Activated T-cell treated with anti-CD3 and anti-CD28 coated beads for 4 hours (primary cell): ENCODE measurements at regions not wholly inside any gene's neighbourhood (a gene's known extent, or its start where the extent isn't known, plus 50 kb on each side); places are given as distances from the start of the nearest gene placed in this dataset.
A peak's percentile ranks its signal among the peaks of the same experiment; 100 is the strongest.
"Not testable (repeated sequence)": the region's sequence is repeated elsewhere in the genome, so short reads cannot be mapped to it uniquely, and the experiment has no call there.

Source experiments
- DNase-seq: peaks from one replicate; pipeline ENCODE4 v3.0.0-alpha.2; 2020

DNA sequence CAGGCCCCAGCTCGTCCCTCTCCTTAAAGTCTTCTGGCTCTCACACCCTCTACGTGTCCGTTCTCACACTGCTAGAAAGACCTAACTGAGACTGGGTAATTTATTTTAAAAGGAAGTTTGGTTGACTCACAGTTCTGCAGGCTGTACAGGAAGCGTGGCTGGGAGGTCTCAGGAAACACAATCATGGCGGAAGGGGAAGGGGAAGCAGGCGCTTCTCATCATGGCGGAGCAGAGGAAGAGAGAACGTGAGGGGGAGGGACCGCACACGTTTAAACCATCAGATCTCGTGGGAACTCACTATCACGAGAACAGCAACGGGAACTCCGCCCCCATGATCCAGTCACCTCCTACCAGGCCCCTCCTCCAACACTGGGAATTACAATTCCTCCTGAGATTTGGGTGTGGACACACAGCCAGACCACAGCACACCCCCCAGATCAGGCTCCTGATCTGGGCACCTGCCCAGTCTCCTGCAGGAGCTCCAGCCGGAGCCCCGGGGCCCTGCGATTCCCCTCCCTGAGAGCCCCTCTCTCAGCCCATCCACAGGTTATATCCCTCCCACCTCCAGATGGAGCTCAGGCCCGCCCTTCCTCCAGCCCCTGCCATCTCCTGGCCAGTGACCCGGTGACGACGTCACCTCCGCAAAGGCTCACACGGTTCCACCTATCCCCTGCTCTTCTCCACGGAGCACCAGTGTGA is 170.2 kb downstream of the BRD1 start:
- DNase-seq = peak; percentile 72

DNA sequence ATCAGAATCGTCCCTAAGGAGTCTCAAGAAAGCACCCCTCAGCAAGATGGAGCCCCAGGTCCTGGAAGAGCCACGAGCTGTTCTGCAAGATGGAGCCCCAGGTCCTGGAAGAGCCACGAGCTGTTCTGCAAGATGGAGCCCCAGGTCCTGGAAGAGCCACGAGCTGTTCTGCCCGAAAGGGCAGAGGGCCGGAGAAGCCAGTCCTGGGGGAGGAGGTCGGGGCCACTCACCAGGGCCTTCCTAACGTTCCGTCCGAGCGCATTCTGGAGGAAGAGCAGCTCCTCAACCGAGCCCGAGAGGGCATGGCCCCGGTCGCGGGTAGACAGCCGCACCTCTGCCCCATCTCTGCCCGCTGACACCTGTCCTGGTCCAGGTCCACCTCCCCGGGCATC is 170.8 kb downstream of the BRD1 start:
- DNase-seq = not testable (repeated sequence)

DNA sequence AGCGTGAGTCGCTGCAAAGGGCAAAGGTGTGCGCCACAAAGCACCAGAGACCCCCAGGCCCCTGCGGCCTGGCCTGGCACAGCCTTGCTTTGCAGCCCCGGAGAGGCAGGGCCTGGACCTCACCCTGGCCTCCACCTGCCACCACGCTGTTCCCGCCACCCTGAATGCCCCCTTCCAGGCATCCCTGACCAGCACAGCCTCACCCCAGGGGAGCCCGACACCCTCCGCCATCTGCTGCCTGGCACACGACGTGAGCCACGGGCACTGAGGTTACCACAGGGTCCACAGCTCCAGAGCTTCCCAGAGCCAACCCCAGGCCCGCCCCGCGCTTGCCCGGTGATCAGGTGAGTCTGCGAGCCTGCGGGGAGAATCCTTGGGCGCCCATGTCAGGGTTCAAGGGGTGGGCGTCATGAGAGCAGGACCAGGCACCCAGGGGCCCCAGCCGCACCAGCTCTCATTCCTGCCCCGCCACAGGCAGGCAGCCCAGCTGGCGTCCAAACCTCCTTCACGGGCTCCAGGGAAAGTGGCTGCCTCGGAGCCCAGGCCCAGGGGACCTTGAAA is 171.3 kb downstream of the BRD1 start:
- no peak for DNase-seq

DNA sequence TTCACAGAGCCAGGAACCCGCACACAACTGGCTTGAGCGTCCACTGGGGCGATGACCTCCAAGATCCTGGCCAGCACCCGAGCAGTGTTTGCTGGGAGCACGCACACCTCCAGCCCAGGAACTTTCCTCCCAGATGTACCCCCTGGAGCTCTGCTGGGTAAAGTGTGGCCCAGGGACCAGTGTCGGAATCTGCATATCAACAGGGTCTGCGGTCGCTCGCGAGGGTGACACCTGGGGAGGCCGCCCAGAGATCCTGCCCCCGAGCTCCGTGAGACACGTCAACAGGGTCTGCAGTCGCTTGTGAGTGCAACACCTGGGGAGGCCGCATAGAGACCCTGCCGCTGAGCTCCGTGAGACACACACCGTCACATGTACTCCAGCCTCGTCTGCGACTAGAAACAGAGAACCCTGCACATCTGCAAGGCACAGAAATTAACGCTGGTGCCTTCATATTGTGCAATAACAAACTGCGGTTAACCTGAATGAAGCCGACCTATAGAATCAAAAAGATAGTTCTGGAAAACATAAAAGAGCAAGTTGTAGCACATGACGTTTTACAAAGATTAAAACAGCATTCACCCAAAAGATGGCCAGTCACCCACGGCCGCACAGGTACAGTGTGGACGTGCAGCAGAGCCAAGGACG is 172.4 kb downstream of the BRD1 start:
- DNase-seq = no peak

DNA sequence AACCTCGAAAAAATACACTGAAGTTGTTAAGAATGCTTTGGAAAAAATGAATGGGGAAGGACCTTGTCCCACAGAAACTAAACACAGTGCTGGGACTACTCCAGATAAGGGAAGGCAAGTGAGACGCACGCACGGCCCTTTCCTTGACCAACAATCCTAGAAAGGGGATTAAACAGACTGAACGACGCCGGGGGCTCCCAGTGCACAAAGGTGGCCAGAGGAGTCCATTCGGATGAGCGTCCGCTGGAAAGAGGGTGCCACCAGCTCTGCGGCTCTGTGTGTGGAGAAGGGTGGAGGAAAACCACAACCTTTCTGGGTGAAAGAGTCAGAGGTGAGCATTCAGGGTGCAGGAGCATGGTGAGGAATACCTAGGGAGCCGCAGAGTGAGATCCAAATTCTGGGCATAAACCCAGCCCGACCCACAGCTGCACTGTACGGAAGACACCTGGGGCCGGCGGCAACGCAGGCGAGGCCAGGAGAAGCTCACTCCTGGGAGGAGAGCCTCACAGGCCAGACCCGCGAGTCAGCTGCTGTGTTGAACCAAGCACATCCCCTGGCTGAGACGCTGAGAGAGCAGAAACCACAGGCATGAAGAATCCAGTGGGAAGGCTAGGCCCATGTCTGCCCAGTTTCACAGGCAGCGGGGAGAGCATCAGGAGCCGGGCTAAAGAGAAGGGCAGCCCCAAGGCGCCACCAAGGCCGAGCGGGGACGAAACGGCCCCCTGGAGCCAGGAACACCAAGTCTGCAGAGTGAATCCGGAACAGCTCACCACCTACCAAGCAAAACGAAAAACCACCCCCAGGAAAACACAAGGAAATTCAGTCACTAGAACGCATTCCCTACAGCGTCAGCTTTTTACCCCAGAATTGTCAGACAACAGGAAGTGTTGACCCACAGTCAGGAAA is 177.1 kb downstream of the BRD1 start:
- DNase-seq = no peak

DNA sequence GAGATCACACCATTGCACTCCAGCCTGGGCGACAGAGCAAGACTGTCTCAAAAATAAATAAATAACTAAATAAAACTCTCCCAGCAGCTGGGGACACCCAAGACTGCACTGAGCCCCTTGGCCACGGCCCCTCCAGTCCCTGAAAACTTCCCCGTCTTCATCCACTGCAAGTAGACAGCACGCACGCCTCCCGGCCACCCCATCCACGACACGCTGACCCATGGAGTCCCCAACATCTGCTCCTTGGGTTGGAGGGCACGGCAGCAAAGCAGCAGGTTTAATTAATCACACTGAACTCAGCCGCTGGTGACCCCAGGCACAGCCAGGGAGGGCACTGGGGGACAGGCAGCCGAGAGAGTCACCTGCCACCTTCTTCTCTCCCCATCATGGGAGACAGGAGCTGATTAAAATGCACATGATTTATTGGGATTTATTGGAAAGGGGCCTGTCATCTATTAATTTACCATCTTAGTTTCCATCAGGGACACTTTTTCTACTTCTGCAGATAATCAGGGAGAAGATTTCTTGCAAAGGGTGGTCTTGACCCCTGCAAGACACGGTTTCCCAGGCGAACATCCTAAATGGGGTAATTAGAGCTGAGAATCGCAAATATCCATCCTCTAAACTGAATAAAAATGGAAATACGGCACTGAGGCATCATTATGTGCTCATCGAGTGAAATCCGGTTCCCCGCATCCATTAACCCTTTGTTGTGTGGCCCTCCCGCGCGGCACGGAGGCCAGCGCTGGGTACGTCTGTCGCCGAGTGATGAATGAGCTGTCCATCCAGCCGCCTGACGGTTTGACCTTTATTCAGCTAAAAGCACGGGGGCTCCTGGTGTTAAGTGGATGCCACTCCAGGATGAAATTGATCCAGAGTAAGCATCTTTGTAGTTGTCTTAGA is 178.3 kb downstream of the BRD1 start:
- no peak for DNase-seq

DNA sequence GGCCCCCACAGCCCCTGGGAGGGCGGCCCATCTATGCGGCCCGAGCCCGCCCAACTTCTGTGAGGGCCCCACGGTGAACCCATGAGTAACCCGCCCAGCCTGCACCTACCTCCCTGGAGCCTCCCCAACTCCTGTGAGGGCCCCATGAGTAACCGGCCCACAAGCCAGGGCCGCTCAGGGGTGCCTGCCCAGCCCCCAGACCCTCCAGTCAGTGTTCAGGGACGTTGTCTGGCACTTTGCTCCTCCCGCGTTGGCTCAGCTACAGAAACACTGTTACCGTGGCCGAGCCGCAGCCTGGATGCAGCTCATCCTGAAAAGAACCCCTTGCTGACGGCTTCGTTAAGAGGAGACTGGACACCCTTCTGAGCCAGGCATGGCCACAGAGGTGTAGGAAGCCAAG is 179.6 kb downstream of the BRD1 start:
- no peak for DNase-seq

DNA sequence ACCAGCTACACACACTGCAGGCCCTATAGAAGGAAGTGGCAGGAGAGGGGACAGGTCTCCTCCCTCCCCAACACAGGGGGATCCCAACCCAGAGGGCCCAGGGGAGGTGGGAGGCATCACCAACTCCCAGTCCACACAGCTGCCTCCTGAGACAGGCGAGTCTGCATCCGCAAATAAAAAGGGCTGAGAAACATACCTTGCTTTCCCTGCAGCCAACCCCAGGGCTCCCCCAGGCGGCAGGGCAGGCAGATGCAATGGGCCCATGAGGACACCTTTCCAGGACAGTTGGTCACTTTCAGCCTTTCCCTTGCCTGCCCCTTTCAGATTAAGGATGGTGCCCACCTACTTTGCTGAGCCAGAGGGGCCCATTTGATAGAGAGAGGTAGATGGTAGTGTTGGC is 180.0 kb downstream of the BRD1 start:
- DNase-seq = no peak

DNA sequence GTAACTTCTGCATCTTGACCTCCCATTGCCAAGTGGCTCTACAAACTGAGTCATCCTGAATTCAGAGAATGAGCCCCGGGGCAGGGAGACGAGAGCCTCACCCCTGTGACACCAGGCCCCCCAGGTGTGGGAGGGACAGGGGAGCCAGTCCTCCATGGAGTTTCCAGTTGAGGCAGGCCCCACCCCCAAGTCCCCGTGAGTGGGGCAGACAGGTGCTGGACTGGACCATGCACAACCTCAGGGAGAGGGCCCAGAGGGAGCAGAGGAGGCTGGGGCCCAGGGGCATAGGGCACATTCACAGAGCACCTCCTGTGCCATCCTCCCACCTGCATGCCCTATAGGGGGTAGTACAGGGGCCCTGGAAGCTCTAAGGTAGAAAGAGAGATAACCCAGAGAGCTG is 180.8 kb downstream of the BRD1 start:
- DNase-seq = no peak

DNA sequence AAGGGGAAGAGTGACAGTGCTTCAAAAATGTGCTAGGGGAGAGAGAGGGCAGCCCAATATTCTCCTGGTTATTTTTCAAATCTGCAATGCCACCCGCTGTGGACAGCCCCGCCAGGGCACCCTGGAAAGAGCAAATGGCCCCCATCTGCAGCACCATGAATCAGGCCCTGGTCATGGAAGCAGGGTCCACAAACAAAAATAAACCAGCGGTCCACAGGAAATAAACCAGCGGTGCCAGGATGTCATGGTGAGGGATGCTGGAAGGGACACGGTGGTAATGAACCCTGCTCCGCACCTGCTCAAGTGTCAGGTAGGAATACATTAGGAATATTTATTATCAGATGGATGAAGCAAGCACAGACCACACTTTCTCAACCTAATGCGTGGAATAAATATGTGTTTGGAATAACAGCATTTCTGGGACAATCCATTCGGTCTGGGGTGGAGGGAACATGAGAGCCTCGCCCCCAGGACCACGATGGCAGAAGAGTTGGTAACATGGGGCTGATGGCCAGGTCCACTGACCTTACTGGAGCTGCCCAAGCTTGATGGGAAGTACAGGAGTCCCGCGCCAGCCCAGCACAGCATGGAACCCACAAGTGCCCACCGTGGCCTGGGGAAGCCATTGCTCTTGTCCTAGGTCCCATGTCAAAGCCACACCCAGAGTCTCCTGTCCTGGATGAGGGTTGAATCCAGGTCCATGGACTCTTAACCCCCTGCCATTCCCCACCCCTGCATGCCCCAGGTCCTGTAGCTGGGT is 181.7 kb downstream of the BRD1 start:
- DNase-seq = no peak

DNA sequence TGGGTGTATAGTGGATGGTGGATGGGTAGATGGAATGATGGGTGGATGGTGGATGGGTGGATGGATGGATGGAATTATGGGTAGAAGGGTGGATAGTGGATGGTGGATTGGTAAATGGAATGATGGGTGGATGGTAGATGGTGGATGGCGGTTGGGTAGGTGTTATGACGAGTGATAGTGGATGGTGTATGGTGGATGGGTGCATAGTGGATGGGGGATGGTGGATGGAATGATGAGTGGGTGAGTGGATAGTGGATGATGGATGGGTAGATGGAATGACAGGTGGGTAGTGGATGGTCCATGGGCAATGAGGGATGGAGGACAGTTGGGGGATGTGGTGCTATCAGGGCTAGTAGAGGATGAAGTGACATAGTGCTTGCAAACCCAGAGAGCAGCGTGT is 182.4 kb downstream of the BRD1 start:
- DNase-seq = no peak

DNA sequence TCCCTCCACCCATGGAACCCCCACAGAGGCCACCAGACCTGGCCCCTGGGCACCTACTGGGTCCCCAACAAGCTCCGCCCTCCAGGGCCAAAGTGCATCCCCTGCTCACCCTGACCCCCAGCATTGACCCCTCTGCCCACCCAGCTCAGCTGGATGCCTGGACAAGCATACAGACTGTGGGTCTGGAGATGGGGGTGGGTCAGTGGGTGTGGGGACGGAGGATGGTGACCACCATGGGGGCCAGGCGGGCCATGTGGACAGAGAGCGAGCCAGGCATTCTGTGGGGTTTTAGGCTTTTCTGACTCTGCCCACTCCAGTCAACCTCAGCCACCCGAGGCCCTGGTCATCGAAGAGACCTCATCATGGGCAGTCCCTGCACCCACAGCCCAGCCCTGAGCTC is 183.7 kb downstream of the BRD1 start:
- DNase-seq = no peak

DNA sequence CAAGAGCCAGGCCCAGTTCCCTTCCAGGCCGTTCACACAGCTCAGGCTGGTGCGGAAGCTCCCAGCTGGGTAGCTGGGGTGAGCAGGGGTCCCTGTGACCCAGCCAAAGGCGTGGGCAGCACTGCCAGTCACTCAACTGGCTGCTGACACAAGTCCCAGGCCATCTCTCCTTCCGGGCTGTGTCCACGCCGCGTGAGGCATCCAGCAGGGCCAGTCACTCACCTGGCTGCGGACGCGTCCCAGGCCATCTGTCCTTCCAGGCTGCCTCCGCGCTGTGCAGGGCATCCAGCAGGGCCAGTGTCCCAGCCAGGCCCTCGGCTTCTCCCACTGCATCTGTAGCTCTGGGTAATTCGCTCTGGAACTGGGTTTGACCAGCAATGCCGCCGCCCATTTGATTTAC is 184.2 kb downstream of the BRD1 start:
- no peak for DNase-seq

DNA sequence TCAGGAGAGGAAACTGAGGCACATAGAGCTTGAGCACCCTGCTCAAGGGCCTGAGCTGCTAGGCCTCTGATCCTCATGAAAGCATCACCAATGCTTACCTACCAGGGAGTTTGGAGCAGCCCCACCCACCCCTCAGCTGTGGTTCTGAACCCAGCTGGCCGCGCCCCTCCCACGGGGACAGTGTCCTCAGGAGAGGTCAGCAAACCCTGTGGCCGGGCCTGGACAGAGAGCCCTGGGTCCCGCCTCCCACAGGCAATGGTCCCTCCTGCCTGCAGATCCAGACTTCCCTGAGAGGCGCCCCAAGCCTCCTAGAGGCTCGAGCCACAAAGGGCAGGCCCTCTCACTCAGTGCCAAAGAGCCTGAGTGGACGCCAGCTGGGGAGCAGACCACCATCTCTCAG is 184.9 kb downstream of the BRD1 start:
- DNase-seq = no peak

DNA sequence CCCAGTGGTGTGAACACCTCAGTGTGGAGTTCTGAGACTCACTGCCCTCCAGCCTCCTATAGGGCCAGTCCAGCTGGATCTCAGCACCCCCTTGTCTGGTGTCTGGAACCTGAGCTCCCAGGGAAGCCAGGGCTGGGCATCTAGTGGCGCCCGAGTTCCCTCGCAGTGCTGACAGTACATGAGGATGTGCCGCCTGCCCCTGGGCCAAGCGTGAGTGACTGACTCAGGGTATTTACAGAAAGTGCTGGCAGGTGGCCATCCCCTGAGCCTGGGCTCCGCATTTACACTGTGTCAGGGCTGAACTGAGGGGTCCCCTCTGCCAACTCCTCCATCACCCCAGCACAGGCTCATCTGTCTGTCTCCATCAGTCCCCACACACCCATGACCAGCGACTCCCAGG is 185.3 kb downstream of the BRD1 start:
- no peak for DNase-seq

DNA sequence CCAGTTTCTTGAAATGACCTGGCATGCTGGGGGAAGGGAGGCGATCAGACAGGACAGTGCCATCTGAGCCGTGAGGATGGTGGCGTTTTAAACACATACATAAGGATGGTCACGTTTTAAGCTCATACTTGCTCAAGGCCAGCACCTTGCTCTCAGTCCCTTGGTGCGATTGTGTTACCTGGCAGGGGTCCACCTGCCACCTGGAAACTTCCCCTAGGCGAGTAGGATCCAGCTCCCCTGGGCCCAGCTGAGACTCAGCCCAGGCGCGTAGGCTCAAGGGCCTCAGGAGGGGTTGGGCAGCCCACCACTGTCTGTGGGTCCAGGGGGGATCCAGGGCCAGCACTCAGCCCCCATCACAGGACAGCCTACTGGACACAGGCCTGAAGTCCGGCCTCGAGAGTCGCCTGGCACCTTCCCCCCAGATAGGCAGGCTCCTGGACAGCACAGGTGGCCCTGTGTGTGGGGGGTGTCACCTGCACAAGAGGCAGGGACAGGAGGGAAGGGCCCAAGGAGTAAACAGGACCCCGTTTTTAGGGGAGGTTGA is 185.8 kb downstream of the BRD1 start:
- DNase-seq = no peak

DNA sequence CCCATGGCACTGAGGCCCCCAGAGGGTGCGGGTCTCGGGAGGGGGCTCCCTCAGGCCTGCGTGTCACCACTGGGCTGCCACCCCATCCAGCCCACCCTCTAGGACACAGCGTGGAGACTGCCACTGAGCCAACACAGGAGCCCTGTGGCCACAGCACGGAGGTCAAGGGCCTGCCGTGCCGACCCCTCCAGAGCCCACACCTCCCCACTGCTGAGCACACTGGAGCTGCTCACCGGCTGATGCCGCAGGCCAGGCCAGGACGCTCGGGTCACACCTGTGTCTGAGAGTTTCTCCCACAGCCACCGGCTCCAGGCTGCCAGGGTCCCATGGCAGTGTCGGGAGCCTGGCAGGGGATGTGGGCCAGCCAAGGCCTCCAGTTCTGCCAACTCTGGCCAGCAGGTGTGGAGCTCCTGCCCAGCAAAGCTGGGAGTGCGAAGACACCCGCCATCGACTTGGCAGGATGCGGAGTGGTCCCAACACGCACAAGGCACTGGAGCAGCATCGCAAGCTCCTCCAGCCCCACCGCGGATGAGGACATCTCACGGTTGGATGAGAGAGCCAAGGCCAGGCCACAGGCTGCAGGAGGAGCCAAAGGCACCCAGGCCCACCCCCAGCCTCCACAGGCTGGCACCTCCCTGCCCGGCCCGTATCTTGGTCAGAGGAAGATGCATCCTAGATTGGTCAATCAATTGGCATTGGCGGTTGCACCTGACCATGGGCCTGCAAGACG is 187.1 kb downstream of the BRD1 start:
- no peak for DNase-seq

DNA sequence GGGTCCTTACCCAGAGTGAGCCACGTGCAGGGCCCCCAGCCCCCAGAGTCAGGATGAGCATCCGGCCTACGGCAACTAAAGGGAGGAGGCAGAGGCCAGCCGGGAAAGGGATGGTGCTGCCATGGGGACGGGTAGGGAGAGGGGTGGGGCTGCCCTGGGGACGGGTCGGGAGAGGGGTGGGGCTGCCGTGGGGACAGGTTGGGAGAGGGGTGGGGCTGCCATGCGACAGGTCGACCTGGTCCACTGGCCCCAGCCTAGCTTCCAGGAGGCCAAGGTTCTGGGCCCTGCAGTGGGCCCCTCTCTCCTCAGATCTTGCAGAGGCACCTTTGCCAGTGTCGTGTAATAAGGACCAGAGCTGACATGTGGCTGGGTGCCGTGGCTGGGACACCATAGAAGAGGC is 187.7 kb downstream of the BRD1 start:
- DNase-seq = no peak

DNA sequence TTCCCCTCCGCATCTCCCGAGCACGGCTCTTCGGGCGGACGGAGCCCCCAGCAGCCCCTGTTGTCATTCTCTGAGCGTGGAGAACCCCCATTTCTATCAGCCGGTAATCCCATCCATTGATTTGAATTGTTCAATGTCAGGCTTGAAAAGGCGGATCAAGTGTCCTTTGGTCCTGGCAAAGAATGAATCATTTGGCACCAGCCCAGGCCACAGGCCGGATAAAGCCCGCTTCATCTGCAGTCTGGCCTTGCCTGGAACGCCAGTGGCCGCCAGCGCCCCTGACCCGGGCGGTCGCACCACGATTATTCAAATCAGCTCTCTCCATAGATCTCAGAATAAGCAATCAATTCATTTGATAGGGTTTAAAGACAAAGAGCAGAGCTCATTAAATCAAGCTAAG is 188.9 kb downstream of the BRD1 start:
- no peak for DNase-seq

DNA sequence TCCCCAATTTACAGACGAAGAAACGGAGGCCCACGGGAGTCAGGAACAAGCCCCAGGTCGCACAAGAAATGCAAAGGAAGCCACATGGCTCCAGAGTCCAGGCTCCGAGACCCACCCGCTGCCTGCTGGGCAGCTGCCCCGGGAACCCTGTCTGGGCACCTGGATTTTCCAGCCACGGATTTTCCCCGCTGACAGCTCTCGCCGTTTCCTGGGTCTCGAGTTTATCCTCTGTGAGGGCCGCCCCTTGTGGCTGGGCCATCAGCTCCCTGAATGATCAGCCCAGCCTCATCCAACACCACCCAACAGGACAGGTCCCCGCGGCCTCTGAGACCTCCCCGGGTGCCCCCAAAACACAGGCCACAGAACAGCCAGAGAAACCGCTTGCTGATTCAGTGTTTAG is 189.7 kb downstream of the BRD1 start:
- DNase-seq = no peak

DNA sequence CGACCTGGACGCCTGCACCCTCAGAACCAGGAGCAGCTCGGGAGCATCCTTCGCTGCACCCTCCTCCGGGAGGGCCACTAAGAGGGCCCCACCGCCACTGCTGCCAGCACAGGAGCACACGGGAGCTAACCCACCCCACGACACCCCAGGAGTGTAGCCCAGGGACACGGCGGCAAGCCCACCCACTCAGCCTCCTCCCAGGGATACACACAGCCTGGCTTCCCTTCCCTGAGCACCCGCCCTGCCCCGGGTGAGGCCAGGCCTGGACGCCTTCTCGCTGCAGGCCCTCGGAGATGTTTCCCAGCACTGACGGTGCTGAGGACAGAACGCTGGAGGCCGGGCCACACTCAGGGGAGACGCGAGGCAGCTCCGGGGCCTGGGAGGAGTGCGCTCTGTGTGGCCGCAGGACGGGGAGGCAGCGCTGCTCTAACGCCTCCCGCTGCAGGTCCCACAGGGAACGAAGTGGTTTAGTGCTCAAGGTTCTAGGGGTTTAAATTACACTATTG is 190.4 kb downstream of the BRD1 start:
- DNase-seq = no peak
